Endothelial cell of umbilical vein (primary cell): ENCODE measurements at regions not wholly inside any gene's neighbourhood (a gene's known extent, or its start where the extent isn't known, plus 50 kb on each side); places are given as distances from the start of the nearest gene placed in this dataset.

Source experiments
- BruUV-seq: library from RNA; stranded (reverse); fragments of 400-500 nt; replicated peaks from 2 replicates; lab custom pipeline; 2021; lab: Mats Ljungman, UMichigan
- CTCF ChIA-PET: fragments of 300-600, 350-600 bp; sonication (Branson Sonifier 250); formaldehyde crosslinking; loops from one replicate; lab custom pipeline; 2021; ENCODE audit warnings: antibody characterized with exemption, inconsistent platforms; lab: Charles Lee
- POLR2A ChIA-PET: fragments of 300-600, 350-600 bp; sonication (Branson Sonifier 250); formaldehyde crosslinking; loops from one replicate; lab custom pipeline; 2021; ENCODE audit warnings: antibody characterized with exemption, inconsistent platforms; lab: Charles Lee
- DNase-seq: peaks from one replicate; pipeline ENCODE4 v3.0.0-alpha.2; 2011; ENCODE audit warnings: low read depth, low spot score
- FAIRE-seq: peaks from 2 replicates; lab custom pipeline; 2011; peaks lifted over from hg19 to GRCh38; lab: Jason Lieb, UNC
- H2AFZ ChIP-seq: 2 replicates; pipeline ENCODE4 v1.6.0; 2012; ENCODE audit warnings: low read depth, low read length, control low read depth, inconsistent platforms
- H3K27ac ChIP-seq: 2 replicates; pipeline ENCODE4 v1.5.1; 2011; ENCODE audit warnings: low read depth, mild to moderate bottlenecking, control low read depth, low read length, moderate library complexity; ENCODE audit not compliant: insufficient read depth
- H3K27me3 ChIP-seq, 2 experiments: 2 replicates each; pipeline versions ENCODE4 v1.6.0 to v1.6.1; 2011; ENCODE audit warnings: low read length in 2 of 2, mixed read lengths in 1 of 2; ENCODE audit not compliant: control insufficient read depth in 2 of 2, insufficient read depth in 2 of 2
- H3K36me3 ChIP-seq, 2 experiments: 2 replicates in 1 of 2; 3 replicates in 1 of 2; pipeline ENCODE4 v1.5.1; 2011; ENCODE audit warnings: low read length in 2 of 2, mild to moderate bottlenecking in 1 of 2, moderate library complexity in 1 of 2; ENCODE audit not compliant: control insufficient read depth in 2 of 2, insufficient read depth in 2 of 2; ENCODE audit errors: extremely low read depth in 1 of 2
- H3K4me1 ChIP-seq: 3 replicates; pipeline ENCODE4 v1.5.1; 2011; ENCODE audit warnings: mild to moderate bottlenecking, low read length; ENCODE audit not compliant: control insufficient read depth, insufficient read depth; ENCODE audit errors: extremely low read depth
- H3K4me2 ChIP-seq: 2 replicates; pipeline ENCODE4 v1.6.1; 2011; ENCODE audit warnings: low read length, control low read depth, mixed read lengths; ENCODE audit not compliant: insufficient read depth
- H3K4me3 ChIP-seq, 3 experiments: fragments of 200-600 bp in 1 of 3; sonication (generic), shearing (Covaris generic) in 1 of 3; replicated peaks in 1 of 3; 2 replicates each; pipeline ENCODE4 v1.5.1; 2011 to 2016; ENCODE audit warnings: control low read depth in 3 of 3, low read length in 3 of 3, mild to moderate bottlenecking in 2 of 3, inconsistent platforms in 1 of 3, low read depth in 1 of 3, moderate library complexity in 1 of 3; ENCODE audit not compliant: insufficient read depth in 1 of 3
- H3K79me2 ChIP-seq: 2 replicates; pipeline ENCODE4 v1.6.0; 2012; ENCODE audit warnings: low read length, inconsistent platforms; ENCODE audit not compliant: control insufficient read depth, insufficient read depth
- H3K9ac ChIP-seq: replicated peaks from 2 replicates; pipeline ENCODE3; 2011; ENCODE audit warnings: low read length, control low read depth; ENCODE audit not compliant: insufficient read depth; ENCODE audit errors: extremely low read depth
- H3K9me1 ChIP-seq: replicated peaks from 3 replicates; pipeline ENCODE4 v1.6.0; 2011; ENCODE audit warnings: mild to moderate bottlenecking, low read length; ENCODE audit not compliant: control insufficient read depth, insufficient read depth; ENCODE audit errors: extremely low read depth
- H3K9me3 ChIP-seq: replicated peaks from 2 replicates; pipeline ENCODE4 v1.5.1; 2012; ENCODE audit warnings: low read length, inconsistent platforms; ENCODE audit not compliant: control insufficient read depth, insufficient read depth
- H4K20me1 ChIP-seq: replicated peaks from 2 replicates; pipeline ENCODE3; 2011; ENCODE audit warnings: mild to moderate bottlenecking, low read length; ENCODE audit not compliant: control insufficient read depth, insufficient read depth; ENCODE audit errors: extremely low read depth
- EZH2 ChIP-seq: IDR thresholded peaks from 2 replicates; pipeline ENCODE4 v1.6.1; 2012; ENCODE audit warnings: borderline replicate concordance, low read depth, mild to moderate bottlenecking, moderate library complexity, low read length, inconsistent platforms; ENCODE audit not compliant: severe bottlenecking
- FOS ChIP-seq: IDR thresholded peaks from 2 replicates; pipeline ENCODE4 v1.6.1; 2011; ENCODE audit warnings: mild to moderate bottlenecking, low read length, moderate library complexity, borderline replicate concordance; ENCODE audit not compliant: insufficient read depth
- GATA2 ChIP-seq: IDR thresholded peaks from 2 replicates; pipeline ENCODE4 v1.7.0; 2011; ENCODE audit warnings: low read depth, mild to moderate bottlenecking, moderate library complexity, mixed read lengths, low read length; ENCODE audit not compliant: insufficient read length, insufficient read depth
- JUN ChIP-seq: IDR thresholded peaks from 2 replicates; pipeline ENCODE4 v1.6.1; 2011; ENCODE audit warnings: borderline replicate concordance, low read depth; ENCODE audit not compliant: insufficient read length, insufficient read depth
- MAX ChIP-seq: IDR thresholded peaks from 2 replicates; pipeline ENCODE4 v1.6.1; 2011; ENCODE audit not compliant: insufficient read depth, insufficient read length
- MYC ChIP-seq: IDR thresholded peaks from one replicate; pipeline ENCODE4 v1.6.1; 2011; ENCODE audit warnings: mild to moderate bottlenecking, low read depth, low read length
- POLR2A ChIP-seq: IDR thresholded peaks from 2 replicates; pipeline ENCODE4 v1.6.1; 2012; ENCODE audit warnings: low read depth, mild to moderate bottlenecking, control low read depth, low read length
- POLR2AphosphoS5 ChIP-seq: IDR thresholded peaks from 2 replicates; pipeline ENCODE4 v1.6.1; 2012; ENCODE audit warnings: low read depth, mild to moderate bottlenecking, control low read depth, low read length, moderate library complexity; ENCODE audit not compliant: insufficient read depth
- dilution Hi-C: fragments of 300-500 bp; cut with MboI; formaldehyde crosslinking; loops from one replicate; pipeline ENCODE4 v1.15.0; 2019; ENCODE audit warnings: low sequenced_read_pairs; ENCODE audit not compliant: extremely low pct_ligation_motif_present
- intact Hi-C: fragments of 100-400 bp; cut with micrococcal nuclease; formaldehyde crosslinking; loops from one replicate; pipeline ENCODE4 v1.10.0; 2022
- TF ChIP-seq, protein P1 (sequence below), 2 donors: IDR thresholded peaks; 1 replicate in 1 of 2; 2 replicates in 1 of 2; pipeline ENCODE4 v1.5.1; 2011; ENCODE audit warnings: low read length in 2 of 2, mild to moderate bottlenecking in 2 of 2, moderate library complexity in 2 of 2, control low read depth in 1 of 2, inconsistent platforms in 1 of 2, low read depth in 1 of 2; ENCODE audit not compliant: insufficient read depth in 1 of 2; ENCODE audit errors: extremely low read depth in 1 of 2

GRCh38 chr9:7606591-7606990 is 193.0 kb downstream of the DMAC1 start:
- H3K9me1 ChIP-seq = no peaks in the 10 kb centered on the region
- no peak overlapping the region for H3K27ac ChIP-seq
- TF ChIP-seq POLR2AphosphoS5 (no peak), POLR2A (no peak), GATA2 (no peak), JUN (no peak), EZH2 (no peak), MYC (no peak)
- dilution Hi-C loops = no loop called here
- H3K4me2 ChIP-seq = no peak overlapping the region
- no peaks in the 10 kb centered on the region for H3K9me3 ChIP-seq
- H4K20me1 ChIP-seq = no peaks in the 10 kb centered on the region
- no TSS peak for BruUV-seq
- ChIA-PET CTCF (no interaction called here), POLR2A (no interaction called here)
- H3K36me3 ChIP-seq = no peaks in the 10 kb centered on the region
- no peak overlapping the region for H3K4me3 ChIP-seq
- no peak for FAIRE-seq
- no peak overlapping the region for H2AFZ ChIP-seq
- H3K4me1 ChIP-seq = no peaks in the 10 kb centered on the region
- no peaks in the 10 kb centered on the region for H3K79me2 ChIP-seq
- intact Hi-C loops = no loop called here
- no peaks in the 10 kb centered on the region for H3K27me3 ChIP-seq
- DNase-seq = no peak
- H3K9ac ChIP-seq = no peak overlapping the region

DNA sequence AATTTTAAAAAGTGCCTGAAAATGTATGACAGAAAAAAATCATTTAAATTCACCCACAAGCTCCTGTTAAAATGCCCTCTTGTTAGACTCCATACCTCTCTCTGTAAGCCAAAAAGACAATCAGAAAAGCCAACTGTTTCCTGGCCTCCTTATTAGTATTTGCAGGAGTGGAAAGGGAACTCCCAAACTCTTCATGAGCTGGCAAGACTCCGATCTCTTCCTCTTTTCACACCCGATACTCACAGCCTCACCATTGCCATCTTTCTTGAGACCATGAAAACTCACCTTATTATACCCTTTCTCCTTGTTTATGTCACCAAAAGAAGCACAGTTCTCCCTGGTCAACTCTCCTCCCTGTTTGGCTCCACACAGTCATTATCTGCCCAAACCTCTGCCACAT is 197.8 kb downstream of the DMAC1 start:
- intact Hi-C loops = no loop called here
- H3K4me1 ChIP-seq = no peaks in the 10 kb centered on the region
- H3K79me2 ChIP-seq = no peaks in the 10 kb centered on the region
- H3K9ac ChIP-seq = no peak overlapping the region
- no peak overlapping the region for H3K27ac ChIP-seq
- no peak overlapping the region for H3K4me2 ChIP-seq
- DNase-seq (no peak), FAIRE-seq (no peak)
- H3K9me3 ChIP-seq = no peaks in the 10 kb centered on the region
- H3K27me3 ChIP-seq = no peaks in the 10 kb centered on the region
- no peaks in the 10 kb centered on the region for H3K36me3 ChIP-seq
- no peaks in the 10 kb centered on the region for H4K20me1 ChIP-seq
- no peaks in the 10 kb centered on the region for H3K9me1 ChIP-seq
- H2AFZ ChIP-seq = no peak overlapping the region
- dilution Hi-C loops = no loop called here
- POLR2A ChIA-PET = no interaction called here
- H3K4me3 ChIP-seq = no peak overlapping the region
- no TSS peak for BruUV-seq
- CTCF ChIA-PET = no interaction called here
- no peak for TF ChIP-seq MAX
- no peak for TF ChIP-seq EZH2
- TF ChIP-seq FOS = no peak
- TF ChIP-seq, protein P1, sequence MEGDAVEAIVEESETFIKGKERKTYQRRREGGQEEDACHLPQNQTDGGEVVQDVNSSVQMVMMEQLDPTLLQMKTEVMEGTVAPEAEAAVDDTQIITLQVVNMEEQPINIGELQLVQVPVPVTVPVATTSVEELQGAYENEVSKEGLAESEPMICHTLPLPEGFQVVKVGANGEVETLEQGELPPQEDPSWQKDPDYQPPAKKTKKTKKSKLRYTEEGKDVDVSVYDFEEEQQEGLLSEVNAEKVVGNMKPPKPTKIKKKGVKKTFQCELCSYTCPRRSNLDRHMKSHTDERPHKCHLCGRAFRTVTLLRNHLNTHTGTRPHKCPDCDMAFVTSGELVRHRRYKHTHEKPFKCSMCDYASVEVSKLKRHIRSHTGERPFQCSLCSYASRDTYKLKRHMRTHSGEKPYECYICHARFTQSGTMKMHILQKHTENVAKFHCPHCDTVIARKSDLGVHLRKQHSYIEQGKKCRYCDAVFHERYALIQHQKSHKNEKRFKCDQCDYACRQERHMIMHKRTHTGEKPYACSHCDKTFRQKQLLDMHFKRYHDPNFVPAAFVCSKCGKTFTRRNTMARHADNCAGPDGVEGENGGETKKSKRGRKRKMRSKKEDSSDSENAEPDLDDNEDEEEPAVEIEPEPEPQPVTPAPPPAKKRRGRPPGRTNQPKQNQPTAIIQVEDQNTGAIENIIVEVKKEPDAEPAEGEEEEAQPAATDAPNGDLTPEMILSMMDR (IDR thresholded peaks at IDR 0.05; ENCODE audit: extremely low read depth in 1 of 2, insufficient read depth in 1 of 2, low read depth in 1 of 2, low read length in 2 of 2) = no peak
- TF ChIP-seq MYC = no peak
- TF ChIP-seq POLR2A = no peak
- no peak for TF ChIP-seq JUN
- no peak for TF ChIP-seq GATA2
- no peak for TF ChIP-seq POLR2AphosphoS5
